HEK293 (cell line): ENCODE measurements at regions not wholly inside any gene's neighbourhood (a gene's known extent, or its start where the extent isn't known, plus 50 kb on each side); places are given as distances from the start of the nearest gene placed in this dataset.

ENCODE experiments used
- CTCF ChIP-seq: fragments of 450-650 bp; formaldehyde crosslinking; IDR thresholded peaks from 2 replicates; pipeline ENCODE4 v1.5.1; 2016; ENCODE audit warnings: missing biosample characterization, missing genetic modification characterization
- MEIS1 ChIP-seq: sonication (generic); formaldehyde crosslinking; IDR thresholded peaks from 2 replicates; pipeline ENCODE4 v1.8.1; 2022; ENCODE audit warnings: missing genetic modification reagents, mild to moderate bottlenecking, borderline replicate concordance
- OSR2 ChIP-seq: fragments of 450-650 bp; formaldehyde crosslinking; IDR thresholded peaks from 2 replicates; pipeline ENCODE4 v1.5.1; 2016; ENCODE audit warnings: missing biosample characterization, missing genetic modification characterization
- SP3 ChIP-seq: fragments of 450-650 bp; formaldehyde crosslinking; IDR thresholded peaks from 2 replicates; pipeline ENCODE4 v1.5.1; 2016; ENCODE audit warnings: missing biosample characterization, missing genetic modification characterization
- ZBTB1 ChIP-seq: fragments of 450-650 bp; formaldehyde crosslinking; IDR thresholded peaks from 2 replicates; pipeline ENCODE4 v1.5.1; 2016; ENCODE audit warnings: missing biosample characterization, missing genetic modification characterization
- ZBTB48 ChIP-seq: fragments of 450-650 bp; formaldehyde crosslinking; IDR thresholded peaks from 2 replicates; pipeline ENCODE4 v1.5.1; 2016; ENCODE audit warnings: missing biosample characterization, missing genetic modification characterization
- ZBTB6 ChIP-seq: fragments of 450-650 bp; formaldehyde crosslinking; IDR thresholded peaks from 2 replicates; pipeline ENCODE4 v1.5.1; 2017; ENCODE audit warnings: missing biosample characterization, missing genetic modification characterization
- ZBTB7A ChIP-seq: fragments of 450-650 bp; formaldehyde crosslinking; IDR thresholded peaks from 2 replicates; pipeline ENCODE4 v1.5.1; 2016; ENCODE audit warnings: low read depth, missing biosample characterization, missing genetic modification characterization
- ZNF274 ChIP-seq, 2 experiments: fragments of 200-500 bp in 1 of 2; fragments of 450-650 bp in 1 of 2; sonication (Bioruptor generic) in 1 of 2; formaldehyde crosslinking in 1 of 2; IDR thresholded peaks; 2 replicates each; pipeline versions ENCODE4 v1.5.1 to v1.6.1; 2014 to 2016; ENCODE audit warnings: borderline replicate concordance in 1 of 2, inconsistent platforms in 1 of 2, low read length in 1 of 2, missing biosample characterization in 1 of 2, missing genetic modification characterization in 1 of 2
- ZNF394 ChIP-seq: fragments of 450-650 bp; formaldehyde crosslinking; IDR thresholded peaks from 2 replicates; pipeline ENCODE4 v1.5.1; 2016; ENCODE audit warnings: missing biosample characterization, missing genetic modification characterization, mild to moderate bottlenecking, moderate library complexity, borderline replicate concordance
- ZNF600 ChIP-seq: fragments of 450-650 bp; formaldehyde crosslinking; IDR thresholded peaks from 2 replicates; pipeline ENCODE4 v1.5.1; 2016; ENCODE audit warnings: missing biosample characterization, missing genetic modification characterization
- ZNF776 ChIP-seq: fragments of 450-650 bp; formaldehyde crosslinking; IDR thresholded peaks from 2 replicates; pipeline ENCODE4 v1.5.0; 2017; ENCODE audit warnings: missing biosample characterization, missing genetic modification characterization, borderline replicate concordance
- ZSCAN23 ChIP-seq: fragments of 450-650 bp; formaldehyde crosslinking; IDR thresholded peaks from 2 replicates; pipeline ENCODE4 v1.5.1; 2016; ENCODE audit warnings: missing biosample characterization, missing genetic modification characterization

GRCh38 chr13:77430377-77430951 is 103.6 kb upstream of the MYCBP2 start:
- TF ChIP-seq OSR2 (no peak), ZNF394 (tag by site-specific recombination) (no peak), CTCF (no peak), ZBTB7A (tag by site-specific recombination) (no peak), ZNF274 (IDR thresholded peaks at IDR 0.05; ENCODE audit: low read length) (no peak), ZNF274 (tag by site-specific recombination; IDR thresholded peaks at IDR 0.05; ENCODE audit: borderline replicate concordance) (no peak), ZBTB1 (tag by site-specific recombination) (no peak), ZBTB48 (no peak), ZBTB6 (tag by site-specific recombination) (no peak), SP3 (tag by site-specific recombination) (no peak), ZSCAN23 (tag by site-specific recombination) (no peak), ZNF600 (tag by site-specific recombination) (no peak), ZNF776 (tag by site-specific recombination) (no peak), MEIS1 (CRISPR knock-in tag) (no peak)
